HG02623 (cell line): ENCODE measurements at regions not wholly inside any gene's neighbourhood (a gene's known extent, or its start where the extent isn't known, plus 50 kb on each side); places are given as distances from the start of the nearest gene placed in this dataset.
"Not testable (repeated sequence)": the region's sequence is repeated elsewhere in the genome, so short reads cannot be mapped to it uniquely, and the experiment has no call there.

Experiments
- ATAC-seq: cut with Tn5 transposase; IDR thresholded peaks from one replicate; pipeline ENCODE4 v1.9.1; 2021; ENCODE audit warnings: moderate library complexity; ENCODE audit not compliant: unreplicated experiment

GRCh38 chr12:107517816-107518215, 167.8 kb upstream of the PWP1 start:
- ATAC-seq = not testable (repeated sequence)

- ATAC-seq = no peak
These were observed 166.7 kb upstream of the PWP1 start for GRCh38 chr12:107518868-107519267.

GRCh38 chr12:107519906-107520859, 165.4 kb upstream of the PWP1 start:
- ATAC-seq = no peak

DNA sequence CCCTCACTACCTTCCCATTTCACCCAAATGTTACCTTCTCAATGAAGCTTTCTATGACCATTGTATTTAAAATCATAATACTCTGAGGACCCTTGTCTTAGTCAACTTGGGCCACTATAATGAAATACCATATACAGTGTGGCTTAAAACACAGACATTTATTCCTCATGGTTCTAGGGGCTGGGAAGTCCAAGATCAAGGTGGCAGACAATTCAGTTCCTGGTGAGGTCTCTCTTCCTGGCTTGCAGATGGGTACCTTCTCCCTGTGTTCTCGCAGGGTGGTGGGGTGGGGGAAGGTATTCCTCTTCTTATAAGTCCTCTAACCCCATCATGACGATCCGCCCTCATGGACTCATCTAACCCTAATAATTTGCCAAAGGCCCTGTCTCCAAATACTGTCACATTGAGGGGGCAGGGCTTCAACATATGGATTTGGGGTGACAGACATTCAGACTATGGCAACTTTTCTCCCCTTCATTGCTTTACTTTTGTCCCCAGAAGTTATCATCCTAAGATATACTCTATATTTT, 163.7 kb upstream of the PWP1 start:
- no peak for ATAC-seq

- ATAC-seq = no peak
These were observed 162.7 kb upstream of the PWP1 start for GRCh38 chr12:107522692-107523477.

- no peak for ATAC-seq
These were observed 161.6 kb upstream of the PWP1 start for GRCh38 chr12:107523775-107524535.

DNA sequence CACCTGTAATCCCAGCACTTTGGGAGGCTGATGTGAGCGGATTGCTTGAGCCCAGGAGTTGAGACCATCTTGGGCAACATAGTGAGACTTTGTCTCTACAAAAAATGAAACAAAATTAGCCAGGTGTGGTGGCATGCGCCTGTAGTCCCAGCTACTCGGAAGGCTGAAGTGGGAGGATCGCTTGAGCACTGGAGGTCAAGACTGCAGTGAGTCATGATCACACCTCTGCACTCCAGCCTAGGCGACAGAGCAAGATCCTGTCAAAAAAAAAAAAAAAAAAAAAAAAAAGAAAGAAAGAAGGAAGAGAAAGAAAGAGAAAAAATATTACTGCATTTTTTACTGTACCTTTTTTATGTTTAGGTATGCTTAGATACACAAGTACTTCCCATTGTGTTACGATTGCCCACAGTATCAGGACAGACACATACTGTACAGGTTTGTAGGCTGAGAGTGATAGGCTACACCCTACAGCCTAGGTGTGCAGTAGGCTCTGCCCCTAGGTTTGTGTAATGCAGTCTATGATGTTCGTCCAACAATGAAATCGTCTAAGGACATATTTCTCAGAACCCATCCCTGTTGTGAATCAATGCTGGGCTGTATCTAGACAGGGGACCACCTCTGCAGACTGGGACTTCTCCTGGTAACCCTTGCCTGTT, 160.4 kb upstream of the PWP1 start:
- ATAC-seq = no peak

DNA sequence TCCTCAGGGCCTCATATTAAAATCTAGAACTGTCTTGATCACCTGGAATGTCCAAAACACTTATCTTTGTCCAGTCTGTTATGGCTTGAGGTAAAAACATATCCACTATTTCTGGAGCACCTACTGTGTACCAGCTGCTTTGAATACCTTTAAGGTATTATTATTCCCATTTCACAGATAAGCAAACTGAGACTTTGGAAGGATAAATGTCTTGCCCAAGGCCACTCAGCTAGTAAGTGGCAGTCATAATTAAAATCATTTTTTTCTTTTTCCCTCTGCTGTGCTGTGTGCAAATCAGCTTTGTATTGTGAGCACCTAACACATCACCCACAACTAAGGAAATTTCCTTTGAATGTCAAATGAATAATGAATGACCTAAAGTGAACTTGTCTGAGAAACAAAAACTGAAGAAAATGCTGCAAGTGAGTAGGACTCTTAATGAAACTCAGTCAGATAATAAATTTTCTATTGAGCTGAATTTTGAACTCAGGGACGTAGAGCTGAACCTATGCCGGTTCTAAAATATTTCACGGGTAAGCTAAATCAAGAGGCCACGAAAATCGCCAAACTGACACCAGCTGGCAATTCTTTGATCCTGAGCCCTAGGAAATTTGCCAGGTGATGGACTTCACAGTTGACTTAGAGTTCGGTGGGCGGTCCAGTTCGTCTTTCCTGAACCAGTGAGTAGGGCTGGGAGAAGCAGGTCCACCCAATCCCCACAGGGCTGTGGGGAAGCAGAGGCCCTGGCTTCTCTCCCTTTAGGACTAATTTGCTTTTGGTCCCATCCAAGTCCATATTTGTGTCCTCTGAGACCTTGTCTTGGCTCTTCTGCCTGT, 159.7 kb upstream of the PWP1 start:
- ATAC-seq = no peak

DNA sequence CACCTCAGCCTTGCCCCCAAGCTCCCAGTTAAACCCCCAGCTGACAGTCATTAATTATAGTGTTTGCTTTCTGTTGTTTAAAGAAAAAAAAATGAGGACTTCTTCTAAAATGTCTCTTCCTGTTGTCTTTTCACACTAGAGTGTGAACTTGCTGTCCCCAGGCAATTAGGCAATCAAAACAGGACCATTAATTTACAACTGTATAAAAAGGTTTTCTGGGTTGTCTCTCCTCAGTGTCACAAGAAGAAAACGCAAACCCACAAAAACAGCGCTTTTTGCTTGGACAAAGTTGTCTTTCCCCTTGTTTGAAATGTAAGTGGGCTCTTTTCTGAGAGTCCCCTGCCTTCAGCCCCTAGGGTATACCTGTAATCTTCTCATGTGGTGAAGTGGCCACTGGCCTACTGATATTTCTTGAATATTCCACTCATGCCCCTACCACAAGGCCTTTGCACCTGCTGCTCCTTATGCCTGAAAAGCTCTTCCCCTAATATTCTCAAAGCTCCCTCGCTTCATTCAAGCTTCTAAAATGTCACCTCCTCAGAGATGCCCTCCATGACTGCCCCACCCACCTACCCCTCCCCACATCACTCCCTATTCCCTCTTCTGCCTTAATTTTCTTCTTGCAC, 158.9 kb upstream of the PWP1 start:
- no peak for ATAC-seq

DNA sequence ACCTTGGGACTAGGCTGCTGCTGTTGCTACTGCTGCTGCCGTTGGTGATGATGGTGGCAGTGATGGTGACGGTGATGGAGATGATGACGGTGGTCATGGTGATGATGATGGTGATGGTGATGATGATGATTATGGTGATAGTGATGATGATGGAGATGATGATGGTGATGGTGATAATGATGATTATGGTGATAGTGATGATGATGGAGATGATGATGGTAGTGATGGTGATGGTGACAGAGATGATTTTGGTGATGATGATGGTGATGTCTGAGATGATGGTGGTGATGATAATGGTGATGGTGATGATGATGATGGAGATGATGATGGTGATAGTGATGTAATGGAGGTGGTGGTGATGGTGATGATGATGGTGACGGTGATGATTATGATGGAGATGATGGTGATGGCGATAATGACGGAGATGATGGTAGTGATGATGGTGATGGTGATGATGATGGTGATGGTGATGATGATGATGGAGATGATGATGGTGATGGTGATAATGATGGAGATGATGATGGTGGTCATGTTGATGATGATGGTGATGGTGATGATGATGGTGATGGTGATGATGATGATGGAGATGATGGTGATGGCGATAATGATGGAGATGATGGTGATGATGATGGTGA, 156.8 kb upstream of the PWP1 start:
- no peak for ATAC-seq

DNA sequence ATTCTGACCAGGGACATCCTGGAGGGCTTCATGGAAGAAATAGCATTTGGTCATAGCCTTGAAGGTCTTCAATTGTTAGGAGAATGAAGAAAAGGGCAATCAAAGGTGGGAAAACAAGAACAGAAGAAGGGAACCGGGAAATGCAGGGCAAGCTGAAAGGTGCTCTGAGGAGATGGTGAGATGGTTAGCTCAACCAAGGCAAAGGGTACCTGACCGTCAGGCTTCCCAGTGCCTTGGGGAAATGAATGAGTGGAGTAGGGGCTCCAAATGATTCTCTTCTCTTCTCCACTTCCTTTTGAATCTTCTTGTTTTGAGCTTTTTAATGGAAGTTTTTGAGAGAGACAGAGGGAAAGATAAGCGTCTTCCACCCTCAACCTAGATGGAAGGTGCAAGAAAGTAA, 155.6 kb upstream of the PWP1 start:
- ATAC-seq = no peak

DNA sequence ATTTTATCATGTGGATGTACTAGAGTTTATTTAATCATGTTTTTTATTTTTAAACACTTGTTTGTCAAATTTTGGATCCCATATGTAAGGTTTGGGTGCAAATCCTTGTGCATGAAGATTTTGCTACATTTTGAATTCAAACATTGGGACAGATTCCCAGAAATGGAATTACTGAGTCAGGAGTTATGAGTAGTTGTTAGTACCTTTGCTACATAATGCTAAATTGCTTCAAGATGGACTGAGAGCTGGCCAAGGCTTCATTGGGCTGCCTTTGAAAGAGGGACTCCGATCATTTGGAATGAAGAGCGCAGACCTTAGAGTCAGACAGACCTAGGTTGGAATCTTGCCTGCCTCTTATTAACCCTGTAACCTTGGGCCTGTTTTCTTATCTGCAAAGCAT, 154.9 kb upstream of the PWP1 start:
- ATAC-seq = no peak

GRCh38 chr12:107533218-107533617, 152.4 kb upstream of the PWP1 start:
- peak; percentile 93 for ATAC-seq

GRCh38 chr12:107536613-107537012, 149.0 kb upstream of the PWP1 start:
- no peak for ATAC-seq

DNA sequence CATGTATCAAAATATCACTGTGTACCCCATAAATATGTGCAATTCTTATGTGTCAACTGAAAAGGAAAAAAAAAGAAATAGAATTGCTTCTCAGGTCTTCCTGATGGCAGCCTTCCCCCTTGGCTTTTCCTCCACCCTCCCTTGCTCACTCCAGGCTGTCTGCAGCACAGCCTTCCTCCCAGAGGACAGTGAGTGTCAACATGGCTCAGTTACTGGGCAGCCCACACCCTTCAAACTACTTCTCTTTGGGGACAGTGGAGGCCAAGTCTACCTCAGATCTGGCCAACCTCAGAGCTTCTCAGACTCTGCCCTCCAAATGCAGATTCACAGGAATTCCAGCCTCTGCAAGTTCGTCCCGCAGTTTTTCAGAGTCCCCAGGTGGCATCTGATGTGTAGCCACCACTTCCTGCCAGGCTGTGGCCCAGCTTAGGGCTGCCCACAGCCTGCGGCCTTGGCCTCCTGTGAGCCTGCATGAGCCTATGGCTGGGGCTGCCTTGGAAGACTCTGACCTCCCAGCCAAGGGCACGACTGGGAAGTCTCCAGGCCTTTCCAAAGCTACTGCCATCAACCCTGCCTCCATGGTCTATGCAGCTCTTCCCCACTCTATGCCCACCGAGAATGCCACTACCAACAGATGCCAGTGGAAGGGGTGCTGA, 148.0 kb upstream of the PWP1 start:
- ATAC-seq = no peak

GRCh38 chr12:107539196-107539939, 146.2 kb upstream of the PWP1 start:
- no peak for ATAC-seq

DNA sequence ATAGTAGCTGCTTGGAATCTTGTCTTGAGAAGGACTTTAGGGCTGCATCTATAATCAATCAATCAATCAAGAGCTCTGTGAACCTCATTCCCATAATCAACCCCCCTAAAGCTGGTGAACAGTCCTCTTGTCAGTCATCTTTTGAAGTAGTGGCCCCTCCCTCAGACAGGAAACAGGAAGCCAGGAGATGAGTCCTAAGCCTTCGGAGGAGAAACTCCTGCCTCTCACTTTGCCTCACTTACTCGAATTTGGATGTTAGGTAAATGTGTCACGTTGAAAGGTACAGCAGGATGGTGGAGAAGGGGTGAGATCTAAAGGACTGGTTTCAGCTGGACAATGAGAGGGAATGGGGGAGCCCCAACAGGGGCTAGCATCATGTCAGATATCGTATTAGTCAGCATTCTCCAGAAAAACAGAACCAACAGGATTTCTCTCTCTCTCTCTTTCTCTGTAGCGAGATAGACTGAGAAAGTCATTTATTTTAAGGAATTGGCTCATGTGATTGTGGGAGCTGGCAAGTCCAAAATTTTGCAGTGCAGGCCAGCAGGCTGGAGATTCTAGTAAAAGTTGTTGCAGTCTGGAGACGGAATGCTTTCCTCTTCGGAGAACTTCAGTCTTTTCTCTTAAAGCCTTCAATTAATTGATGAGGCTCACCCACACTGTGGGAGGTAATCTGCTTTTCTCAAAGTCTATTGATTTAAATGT, 144.4 kb upstream of the PWP1 start:
- ATAC-seq = no peak
